NCI-H446 (cell line): ENCODE measurements at regions not wholly inside any gene's neighbourhood (a gene's known extent, or its start where the extent isn't known, plus 50 kb on each side); places are given as distances from the start of the nearest gene placed in this dataset.
"Not testable (repeated sequence)": the region's sequence is repeated elsewhere in the genome, so short reads cannot be mapped to it uniquely, and the experiment has no call there.

Source experiments
- DNase-seq, 2 experiments: peaks; one replicate each; lab custom pipeline; 2025; lab: John Stamatoyannopoulos, UW

DNA sequence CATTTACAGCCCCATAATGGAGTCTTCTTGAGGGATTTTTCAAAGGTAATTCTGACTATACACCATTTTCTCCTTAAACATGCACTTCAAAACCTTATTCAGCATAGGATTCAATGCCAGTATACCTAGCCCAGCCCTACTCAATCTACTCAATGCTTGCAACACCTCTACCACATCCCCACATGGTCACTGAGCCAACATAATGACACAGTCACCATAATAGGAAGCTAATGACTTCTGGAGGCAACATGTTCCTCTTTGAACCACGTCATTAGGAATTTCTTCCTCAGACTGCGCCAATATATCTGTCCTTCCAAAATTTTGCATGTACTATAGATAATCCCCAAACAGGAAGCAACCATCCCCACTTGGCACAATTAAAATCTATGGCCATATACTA lies 153.9 kb upstream of the SETMAR start:
- DNase-seq: no peak

DNA sequence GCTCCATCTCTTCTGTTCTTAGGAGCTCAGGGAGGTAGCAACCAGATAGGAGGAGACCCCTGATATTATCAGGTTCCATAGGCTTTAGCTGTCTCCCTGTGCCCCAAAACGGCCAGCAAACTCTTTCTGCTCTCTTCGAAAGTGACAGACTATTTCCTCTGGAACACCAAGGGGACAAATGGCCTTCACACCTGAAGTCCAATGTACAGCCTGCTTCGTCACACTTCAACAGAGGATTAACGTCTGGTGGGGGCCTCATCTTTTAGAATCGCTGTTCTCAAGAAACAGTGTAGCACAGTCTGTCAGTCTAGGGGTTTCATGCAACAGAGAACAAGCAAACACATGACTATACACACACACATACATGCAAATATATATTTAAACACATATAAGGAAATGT lies 152.4 kb upstream of the SETMAR start:
- no peak for DNase-seq

DNA sequence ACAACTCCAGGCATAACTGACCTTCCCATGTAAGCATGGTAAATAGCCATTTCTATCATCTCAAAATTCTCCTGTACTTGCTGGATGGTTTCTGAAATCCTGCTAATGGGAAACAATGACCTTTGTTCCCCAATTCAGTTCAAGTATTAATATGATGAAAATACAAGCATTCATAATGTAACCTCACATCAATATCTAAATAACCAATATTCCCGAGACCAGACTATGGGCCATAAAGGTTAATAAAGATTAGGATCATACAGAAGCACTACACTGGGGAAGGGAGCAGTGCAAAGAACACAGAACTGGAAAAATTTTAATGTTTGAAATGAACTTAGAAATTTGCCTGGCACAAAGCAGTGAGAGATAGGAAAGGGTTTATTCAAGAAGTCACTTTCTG lies 151.3 kb upstream of the SETMAR start:
- no peak for DNase-seq

DNA sequence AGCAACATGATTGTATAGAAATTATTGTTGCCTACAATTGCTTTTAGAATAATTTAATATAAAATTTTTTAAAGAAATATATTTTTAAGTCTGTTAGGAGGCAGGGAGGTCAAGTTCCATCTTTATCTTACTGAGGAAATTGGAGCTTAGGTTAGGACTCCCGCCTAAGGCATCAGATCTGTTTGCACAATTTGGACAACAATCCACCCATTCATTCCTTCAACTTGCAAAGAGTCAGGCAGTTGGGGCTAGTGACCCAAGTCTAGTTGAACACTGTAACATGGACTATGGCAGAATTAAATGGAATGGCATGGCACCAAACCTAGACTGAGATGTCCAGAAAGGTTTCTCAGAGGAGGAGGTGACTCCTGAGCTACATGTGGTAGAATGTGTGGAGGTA lies 149.4 kb upstream of the SETMAR start:
- DNase-seq: no peak

DNA sequence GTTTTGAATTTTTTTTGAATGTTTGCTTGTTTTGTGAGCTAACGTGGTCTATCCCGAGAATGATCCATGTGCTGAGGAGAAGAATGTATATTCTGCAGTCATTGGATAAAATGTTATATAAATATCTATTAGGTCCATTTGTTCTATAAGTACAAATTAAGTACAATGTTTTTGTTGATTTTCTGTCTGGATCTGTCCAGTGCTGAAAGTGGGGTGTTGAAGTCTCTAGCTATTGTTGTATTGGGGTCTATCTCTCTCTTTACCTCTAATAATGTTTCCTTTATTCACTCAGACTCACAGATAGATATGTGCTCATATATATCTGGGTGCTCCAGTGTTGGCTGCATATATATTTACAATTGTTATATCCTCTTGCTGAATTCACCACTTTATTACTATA lies 144.8 kb upstream of the SETMAR start:
- no peak for DNase-seq

DNA sequence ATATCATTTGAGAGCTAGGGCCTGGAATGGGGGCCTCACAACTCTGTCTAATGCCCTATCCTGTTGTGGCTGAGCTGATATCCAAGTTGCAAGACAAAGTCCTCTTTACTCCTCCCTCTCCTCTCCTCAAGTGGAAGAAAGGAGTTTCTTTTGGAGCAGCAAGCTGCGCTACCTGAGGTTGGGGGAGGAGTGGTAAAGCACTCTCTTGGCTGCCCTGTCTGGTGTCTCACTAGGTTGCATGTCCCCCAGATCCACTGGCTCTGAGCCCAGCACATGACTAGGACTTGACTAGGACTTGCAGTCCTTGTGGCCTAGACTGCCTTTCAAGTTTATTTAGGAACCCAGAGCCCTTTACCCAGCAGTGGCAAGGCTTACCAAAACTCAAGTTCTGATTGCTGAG lies 141.1 kb upstream of the SETMAR start:
- DNase-seq: no peak

DNA sequence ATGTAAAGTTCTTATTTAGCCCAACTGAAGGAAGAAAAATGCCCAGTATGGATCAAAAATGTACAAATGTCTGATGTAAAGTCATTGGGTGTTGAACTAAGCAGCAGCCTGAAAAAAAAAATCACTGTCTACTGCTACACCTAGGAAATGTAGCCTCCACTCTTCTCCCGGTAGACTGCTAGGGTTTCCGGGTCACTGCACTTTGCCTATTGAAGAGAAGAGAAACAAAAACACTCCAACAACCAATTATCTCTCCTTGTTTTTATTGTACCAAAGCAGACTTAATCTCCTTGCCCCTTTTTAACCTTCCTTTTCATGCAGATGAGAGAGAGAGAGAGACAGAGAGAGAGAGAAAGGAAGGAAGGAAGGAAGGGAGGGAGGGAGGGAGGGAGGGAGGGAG lies 140.2 kb upstream of the SETMAR start:
- no peak for DNase-seq

DNA sequence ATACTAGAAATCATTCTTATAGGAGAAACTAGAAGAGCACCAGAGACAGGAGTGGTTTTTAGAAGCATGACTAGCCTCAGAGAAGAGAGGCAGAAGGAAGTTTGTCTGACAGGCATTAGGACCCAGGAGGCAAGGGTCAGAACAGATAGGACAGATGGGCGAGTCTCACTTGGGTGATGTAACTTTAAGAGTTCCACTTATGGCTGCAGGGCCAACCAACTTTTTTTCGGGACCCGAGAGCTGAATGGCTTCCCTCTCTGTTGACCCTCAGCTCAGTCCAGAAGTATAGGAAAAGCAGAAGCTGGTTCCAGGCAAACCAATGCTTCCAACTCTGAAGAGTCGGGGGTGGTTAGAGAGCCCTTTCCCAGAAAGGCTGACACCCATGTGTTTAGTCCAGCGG lies 136.6 kb upstream of the SETMAR start:
- DNase-seq: no peak

DNA sequence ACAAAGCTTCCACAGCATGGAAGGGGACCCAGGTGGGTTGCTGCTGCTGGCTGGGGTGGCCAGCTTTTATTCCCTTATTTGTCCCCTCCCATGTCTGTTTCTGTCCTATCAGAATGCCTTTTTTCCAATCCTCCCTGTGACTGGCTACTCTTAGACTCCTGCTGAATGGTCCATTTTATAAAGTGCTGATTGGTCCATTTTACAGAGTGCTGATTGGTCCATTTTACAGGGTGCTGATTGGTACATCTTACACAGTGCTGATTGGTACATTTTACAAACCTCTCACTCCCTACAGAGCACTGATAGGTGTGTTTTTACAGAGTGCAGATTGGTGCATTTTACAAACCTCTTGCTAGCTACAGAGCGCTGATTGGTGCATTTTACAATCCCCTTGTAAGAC lies 135.9 kb upstream of the SETMAR start:
- not testable (repeated sequence) for DNase-seq

DNA sequence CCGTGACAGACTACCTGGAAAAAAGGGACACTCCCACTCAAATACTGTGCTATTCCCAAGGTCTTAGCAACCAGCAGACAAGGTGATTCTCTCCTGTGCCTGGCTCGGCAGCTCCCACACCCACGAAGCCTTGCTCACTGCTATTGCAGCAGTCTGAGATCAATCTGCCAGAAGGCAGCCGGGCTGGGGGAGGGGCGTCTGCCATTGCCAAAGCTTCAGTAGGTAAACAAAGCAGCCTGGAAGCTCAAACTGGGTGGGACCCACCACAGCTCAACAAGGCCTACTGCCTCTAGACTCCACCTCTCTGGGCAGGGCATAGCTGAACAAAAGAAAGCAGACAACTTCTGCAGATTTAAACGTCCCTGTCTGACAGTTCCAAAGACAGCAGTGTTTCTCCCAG lies 128.4 kb upstream of the SETMAR start:
- DNase-seq: no peak

DNA sequence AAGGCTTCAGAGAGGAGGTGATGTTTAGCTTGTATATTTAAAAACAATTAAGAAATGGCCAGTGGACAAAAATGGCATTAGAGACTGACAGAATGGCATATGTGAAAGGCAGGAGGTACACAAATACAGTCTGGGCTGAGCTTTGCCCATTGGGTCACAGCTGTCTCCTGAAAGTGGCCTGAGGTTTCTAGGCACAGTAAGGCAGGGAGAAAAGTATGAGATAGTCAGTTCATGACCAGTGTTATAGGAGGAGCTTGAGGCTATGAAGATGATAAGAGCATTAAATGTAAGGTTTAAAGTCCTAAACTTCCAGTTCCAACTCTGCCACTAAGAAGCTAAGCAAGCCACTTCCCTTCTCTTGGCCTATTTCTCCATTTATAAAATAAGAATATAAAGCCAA lies 111.2 kb upstream of the SETMAR start:
- no peak for DNase-seq

DNA sequence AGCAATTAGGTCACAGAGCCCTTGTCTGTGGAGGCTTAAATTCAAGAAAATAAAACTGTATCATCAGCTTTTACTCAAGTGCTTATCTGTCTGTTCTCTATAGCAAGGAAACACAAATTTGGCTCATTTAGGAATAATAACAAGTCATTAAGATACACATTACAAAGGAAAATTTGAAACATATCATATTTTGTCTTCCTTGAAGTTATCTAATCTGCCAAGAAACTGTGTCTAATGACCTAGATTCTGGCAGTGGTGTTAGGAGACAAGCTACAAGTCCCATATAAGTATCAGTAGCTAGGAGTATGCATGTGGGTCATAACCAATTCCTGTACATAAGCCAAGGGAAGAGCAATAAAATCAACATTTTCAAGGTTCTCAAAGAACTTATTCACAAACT lies 108.2 kb upstream of the SETMAR start:
- DNase-seq: no peak

DNA sequence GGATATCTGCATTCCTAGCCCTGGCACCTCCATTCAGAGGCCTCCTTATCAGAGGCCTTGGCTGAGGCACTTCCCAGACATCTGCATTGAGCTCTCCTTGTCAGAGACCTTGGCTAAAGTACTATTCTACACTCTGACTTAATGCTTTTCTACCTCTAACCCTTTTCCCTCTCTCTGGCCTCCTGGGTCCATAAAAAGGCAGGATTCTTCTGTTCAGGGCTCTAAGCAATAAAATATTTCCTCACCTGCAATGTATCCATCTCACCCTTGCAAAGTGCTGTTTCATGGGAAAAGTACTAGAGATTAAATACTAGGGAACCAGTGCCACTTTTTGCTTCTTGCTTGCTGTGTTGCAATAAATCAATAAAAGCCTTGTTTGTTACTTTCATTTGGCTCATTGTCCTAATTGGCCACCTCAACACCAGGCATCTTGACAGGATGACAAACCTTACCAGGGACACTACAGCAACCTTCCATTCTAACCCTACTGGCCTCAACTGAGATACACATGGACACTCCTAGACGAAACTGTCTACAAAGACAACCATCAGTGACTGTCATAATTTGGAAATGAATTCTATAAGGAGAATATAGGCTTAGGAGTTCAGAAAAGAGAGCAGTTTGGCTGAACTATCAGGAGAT lies 106.5 kb upstream of the SETMAR start:
- DNase-seq: no peak

DNA sequence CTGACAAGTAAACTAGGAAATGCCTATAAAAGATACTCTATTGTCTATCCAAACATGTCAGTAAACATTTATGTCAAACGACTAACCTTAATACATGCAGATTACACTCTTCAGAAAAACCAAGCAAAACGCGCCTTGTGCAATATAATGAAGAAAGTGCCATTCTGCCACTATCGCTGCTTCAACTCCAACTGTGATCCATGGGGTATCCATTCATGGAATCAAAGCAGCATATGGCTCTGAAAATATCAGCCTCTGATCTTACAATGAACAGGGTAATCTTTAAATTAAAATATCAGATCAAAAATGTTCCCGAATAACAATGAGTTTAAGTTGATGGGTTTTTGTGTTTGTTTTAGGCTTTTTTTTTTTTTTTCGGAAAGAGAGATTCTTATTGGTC lies 105.5 kb upstream of the SETMAR start:
- DNase-seq: no peak

DNA sequence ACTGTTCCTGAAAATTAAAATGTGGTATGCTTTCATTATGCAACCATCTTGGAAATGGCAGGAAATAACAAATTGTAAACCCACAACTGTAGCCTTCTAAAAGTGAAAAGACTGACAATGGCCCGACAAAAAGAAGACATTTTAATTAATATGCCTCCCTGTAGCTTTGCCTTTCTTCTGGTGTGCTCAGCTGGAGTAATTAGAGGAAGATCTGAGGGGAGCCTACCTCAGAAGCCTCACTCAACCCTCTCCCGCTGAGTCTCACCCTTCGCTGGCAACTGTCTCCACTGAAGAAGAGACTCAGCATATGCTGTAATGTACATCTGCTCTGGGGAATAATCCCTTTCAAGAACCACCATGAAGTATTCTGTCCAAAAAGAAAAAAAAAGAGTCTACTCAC lies 104.7 kb upstream of the SETMAR start:
- DNase-seq: no peak

DNA sequence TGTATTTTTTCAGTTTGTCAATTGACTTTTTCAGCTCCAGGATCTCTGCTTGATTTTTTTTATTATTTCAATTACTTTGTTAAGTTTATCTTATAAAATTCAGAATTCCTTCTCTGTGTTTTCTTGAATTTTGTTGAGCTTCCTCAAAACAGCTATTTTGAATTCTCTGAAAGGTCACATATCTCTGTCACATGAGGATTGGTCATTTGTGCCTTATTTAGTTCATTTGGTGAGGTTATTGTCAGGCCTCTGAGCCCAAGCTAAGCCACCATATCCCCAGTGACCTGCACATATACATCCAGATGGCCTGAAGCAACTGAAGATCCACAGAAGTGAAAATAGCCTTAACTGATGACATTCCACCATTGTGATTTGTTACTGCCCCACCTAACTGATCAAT lies 98.4 kb upstream of the SETMAR start:
- DNase-seq: not testable (repeated sequence)

DNA sequence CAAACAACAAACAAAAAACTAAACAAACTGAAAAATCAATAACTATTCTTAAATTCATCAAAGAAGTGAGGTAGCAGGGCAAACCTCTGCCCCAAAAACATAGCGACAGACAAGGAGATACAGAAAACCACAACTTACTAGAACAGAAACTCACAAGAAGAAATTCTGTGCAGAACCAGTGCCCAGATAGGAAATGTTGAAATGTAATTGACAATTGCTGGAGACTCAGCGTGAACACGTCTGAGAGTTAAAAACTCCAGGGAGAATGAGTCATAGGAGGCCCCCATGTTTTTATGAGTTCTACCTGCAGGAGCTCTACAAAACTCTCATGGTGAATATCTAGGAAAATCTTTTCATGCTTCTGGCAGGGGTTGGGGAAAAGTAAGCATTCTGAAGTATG lies 95.5 kb upstream of the SETMAR start:
- no peak for DNase-seq

DNA sequence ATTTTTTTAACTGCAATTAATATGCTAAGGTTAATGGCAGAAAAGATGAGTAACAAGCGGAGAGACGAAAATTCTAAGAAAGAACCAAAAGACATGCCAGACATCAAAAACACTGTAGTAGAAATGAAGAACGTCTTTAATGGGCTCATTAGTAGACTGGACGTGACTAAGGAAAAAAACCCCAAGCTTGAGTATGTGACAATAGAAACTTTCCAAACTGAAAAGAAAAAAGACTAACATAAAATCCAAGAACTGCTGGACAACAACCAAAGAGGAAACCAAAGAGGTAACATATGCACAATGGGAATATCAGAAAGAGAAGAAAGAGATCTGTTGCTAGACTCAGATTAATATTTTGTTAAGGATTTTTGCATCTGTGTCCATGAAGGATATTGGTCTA lies 94.6 kb upstream of the SETMAR start:
- DNase-seq: no peak

DNA sequence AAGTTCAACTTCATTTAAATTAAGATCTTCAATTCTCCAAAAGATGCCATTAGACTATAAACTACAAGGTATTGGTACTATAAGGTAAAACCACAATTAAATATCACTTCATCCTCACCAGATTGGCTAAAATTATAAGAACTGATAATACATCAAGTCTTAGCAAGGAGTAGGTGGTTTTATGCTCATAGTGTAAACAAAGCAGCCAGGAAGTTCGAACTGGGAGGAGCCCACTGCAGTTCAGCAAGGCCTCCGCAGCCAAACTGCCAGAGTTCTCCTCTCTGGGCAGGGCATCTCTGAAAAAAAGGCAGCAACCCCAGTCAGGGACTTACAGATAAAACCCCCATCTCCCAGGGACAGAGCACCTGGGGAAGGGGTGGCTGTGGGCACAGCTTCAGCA lies 91.6 kb upstream of the SETMAR start:
- DNase-seq: no peak

DNA sequence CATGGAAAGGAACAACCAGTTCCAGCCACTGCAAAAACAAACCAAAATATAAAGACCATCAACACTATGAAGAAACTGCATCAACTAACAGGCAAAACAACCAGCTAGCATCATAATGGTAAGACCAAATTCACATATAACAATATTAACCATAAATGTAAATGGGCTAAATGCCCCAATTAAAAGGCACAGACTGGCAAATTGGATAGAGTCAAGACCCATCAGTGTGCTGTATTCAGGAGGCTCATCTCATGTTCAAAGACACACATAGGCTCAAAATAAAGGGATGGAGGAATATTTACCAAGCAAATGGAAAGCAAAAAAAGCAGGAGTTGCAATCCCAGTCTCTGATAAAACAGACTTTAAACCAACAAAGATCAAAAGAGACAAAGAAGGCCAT lies 89.7 kb upstream of the SETMAR start:
- not testable (repeated sequence) for DNase-seq

DNA sequence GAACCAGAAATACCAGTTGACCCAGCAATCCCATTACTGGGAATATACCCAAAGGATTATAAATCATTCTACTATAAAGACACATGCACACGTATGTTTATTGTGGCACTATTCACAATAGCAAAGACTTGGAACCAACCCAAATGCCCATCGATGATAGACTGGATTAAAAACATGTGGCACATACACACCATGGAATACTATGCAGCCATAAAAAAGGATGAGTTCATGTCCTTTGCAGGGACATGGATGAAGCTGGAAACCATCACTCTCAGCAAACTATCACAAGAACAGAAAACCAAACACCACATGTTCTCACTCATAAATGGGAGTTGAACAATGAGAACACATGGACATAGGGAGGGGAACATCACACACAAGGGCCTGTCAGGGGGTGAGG lies 86.2 kb upstream of the SETMAR start:
- not testable (repeated sequence) for DNase-seq

DNA sequence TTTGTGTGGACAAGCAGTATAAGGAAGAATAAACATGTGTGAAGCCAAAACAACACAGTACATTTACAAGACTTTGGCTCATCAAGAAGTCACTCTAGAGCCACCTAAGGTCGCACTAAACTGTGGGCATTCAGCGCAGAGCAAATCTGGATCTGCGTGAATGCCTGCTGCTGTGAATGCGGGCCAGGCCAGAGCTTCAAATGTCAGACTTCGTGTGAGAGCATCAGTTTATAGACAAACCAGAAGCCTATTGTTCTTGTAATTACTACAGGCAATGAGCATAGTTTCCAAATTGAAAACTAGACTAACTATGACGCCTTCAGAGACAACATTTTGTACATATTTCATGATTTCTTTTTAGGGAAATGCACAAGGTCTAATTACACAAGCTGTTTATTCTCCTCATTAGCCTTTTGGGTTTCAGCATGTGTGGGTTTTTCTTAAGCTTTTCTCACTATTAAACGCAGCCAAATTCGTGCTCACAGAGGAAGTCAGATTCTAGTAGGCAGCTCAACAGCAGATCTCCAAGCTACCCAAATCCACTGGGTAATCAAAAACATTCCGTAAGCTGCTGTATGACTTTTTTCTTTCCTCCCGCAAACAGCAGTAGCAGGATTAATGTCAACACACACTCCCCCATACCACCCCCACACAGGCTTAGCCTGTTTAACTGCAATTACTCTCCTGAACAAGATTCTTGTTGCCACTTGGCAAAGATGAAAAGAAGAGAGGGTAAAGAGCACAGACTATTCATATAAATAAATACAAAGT lies 84.5 kb upstream of the SETMAR start:
- DNase-seq: no peak

DNA sequence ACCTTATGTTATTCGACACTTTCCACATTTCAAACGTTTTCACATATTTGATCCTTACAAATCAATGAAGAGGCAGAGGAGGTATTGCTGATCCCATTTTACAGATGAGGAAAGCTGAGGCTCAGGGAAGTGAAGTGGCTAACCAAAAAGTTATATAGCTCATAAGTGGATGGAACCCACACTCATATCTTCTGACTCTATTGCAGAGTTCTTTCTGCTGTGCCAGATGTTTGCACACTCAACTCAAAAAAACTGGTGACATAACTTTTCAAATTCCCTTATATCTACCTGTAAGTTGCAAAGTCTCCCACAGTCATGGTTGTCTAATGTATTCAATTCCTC lies 84.0 kb upstream of the SETMAR start:
- DNase-seq: no peak

DNA sequence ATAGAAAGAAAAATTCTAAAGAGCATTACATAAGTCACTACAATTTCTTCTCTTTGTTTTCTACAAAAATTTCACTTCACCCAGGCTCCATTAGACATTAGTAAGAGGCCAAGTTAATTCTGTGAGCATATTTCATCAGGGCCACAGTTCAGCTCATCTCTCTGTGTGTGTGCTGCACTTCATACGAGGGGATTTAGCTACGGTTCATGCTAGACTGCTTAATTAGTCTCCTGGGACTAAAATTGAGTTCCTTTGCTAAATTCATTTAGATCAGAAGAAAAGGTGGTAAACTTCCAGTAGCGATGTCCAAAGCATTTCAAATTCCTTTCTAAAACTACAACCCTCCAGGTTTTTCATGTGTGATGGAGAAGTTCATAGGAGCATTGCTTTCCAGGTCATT lies 83.1 kb upstream of the SETMAR start:
- DNase-seq: no peak
